HEK293 (cell line): ENCODE measurements at regions not wholly inside any gene's neighbourhood (a gene's known extent, or its start where the extent isn't known, plus 50 kb on each side); places are given as distances from the start of the nearest gene placed in this dataset.

Experiments
- CTCF ChIA-PET: fragments of 350-600 bp; formaldehyde crosslinking; extraction: SDS; loops from one replicate; lab custom pipeline; 2021; ENCODE audit warnings: antibody characterized with exemption; lab: Yijun Ruan, JAX
- POLR2A ChIA-PET: fragments of 300-600 bp; formaldehyde crosslinking; extraction: SDS; loops from one replicate; lab custom pipeline; 2020; ENCODE audit warnings: antibody characterized with exemption, inconsistent platforms; lab: Yijun Ruan, JAX
- H3K27ac ChIP-seq: fragments of 200-500 bp; sonication (Bioruptor generic); 2 replicates; pipeline ENCODE4 v1.5.1; 2014; ENCODE audit warnings: low read depth, low read length, control low read depth, inconsistent platforms; ENCODE audit errors: extremely low read depth
- H3K36me3 ChIP-seq, 2 experiments: fragments of 200-500 bp in 1 of 2; sonication (Bioruptor generic) in 1 of 2; 1 replicate in 1 of 2; 2 replicates in 1 of 2; pipeline ENCODE4 v1.5.1; 2014 to 2017; ENCODE audit warnings: inconsistent platforms in 2 of 2, low read length in 2 of 2; ENCODE audit not compliant: control insufficient read depth in 2 of 2, insufficient read depth in 1 of 2
- H3K4me1 ChIP-seq: fragments of 200-500 bp; sonication (Bioruptor generic); 2 replicates; pipeline ENCODE4 v1.5.1; 2014; ENCODE audit warnings: mild to moderate bottlenecking, low read length, inconsistent platforms; ENCODE audit not compliant: control insufficient read depth, insufficient read depth
- H3K4me3 ChIP-seq: 2 replicates; pipeline ENCODE4 v1.5.1; 2011; ENCODE audit warnings: low read depth, mild to moderate bottlenecking, control low read depth, low read length, moderate library complexity
- H3K9me3 ChIP-seq: fragments of 200-500 bp; sonication (Bioruptor generic); 2 replicates; pipeline ENCODE4 v1.5.1; 2014; ENCODE audit warnings: low read depth, low read length, inconsistent platforms; ENCODE audit not compliant: control insufficient read depth, insufficient read depth
- GLI2 ChIP-seq: fragments of 450-650 bp; formaldehyde crosslinking; IDR thresholded peaks from 2 replicates; pipeline ENCODE4; 2017; ENCODE audit warnings: missing biosample characterization, missing genetic modification characterization, low read depth, borderline replicate concordance
- RBAK ChIP-seq: fragments of 450-650 bp; formaldehyde crosslinking; IDR thresholded peaks from 2 replicates; pipeline ENCODE4 v1.5.1; 2016; ENCODE audit warnings: missing biosample characterization, missing genetic modification characterization
- ZNF174 ChIP-seq: fragments of 450-650 bp; formaldehyde crosslinking; IDR thresholded peaks from 2 replicates; pipeline ENCODE4 v1.5.0; 2017; ENCODE audit warnings: missing biosample characterization, mild to moderate bottlenecking, missing genetic modification characterization
- ZNF19 ChIP-seq: fragments of 450-650 bp; formaldehyde crosslinking; IDR thresholded peaks from 2 replicates; pipeline ENCODE4; 2016; ENCODE audit warnings: missing biosample characterization, missing genetic modification characterization, low read depth
- ZNF341 ChIP-seq: fragments of 450-650 bp; formaldehyde crosslinking; IDR thresholded peaks from 2 replicates; pipeline ENCODE4; 2016; ENCODE audit warnings: low read depth, missing biosample characterization, missing genetic modification characterization
- ZNF416 ChIP-seq: fragments of 450-650 bp; formaldehyde crosslinking; IDR thresholded peaks from 2 replicates; pipeline ENCODE4 v1.5.1; 2016; ENCODE audit warnings: missing biosample characterization, missing genetic modification characterization
- ZNF48 ChIP-seq: fragments of 450-650 bp; formaldehyde crosslinking; IDR thresholded peaks from 2 replicates; pipeline ENCODE4 v1.5.1; 2016; ENCODE audit warnings: missing biosample characterization, missing genetic modification characterization
- ZNF561 ChIP-seq: fragments of 450-650 bp; IDR thresholded peaks from 2 replicates; pipeline ENCODE4 v1.5.1; 2018; ENCODE audit warnings: missing biosample characterization, missing genetic modification characterization, borderline replicate concordance
- ZNF600 ChIP-seq: fragments of 450-650 bp; formaldehyde crosslinking; IDR thresholded peaks from 2 replicates; pipeline ENCODE4 v1.5.1; 2016; ENCODE audit warnings: missing biosample characterization, missing genetic modification characterization
- ZNF654 ChIP-seq: fragments of 450-650 bp; formaldehyde crosslinking; IDR thresholded peaks from 2 replicates; pipeline ENCODE4 v1.5.1; 2016; ENCODE audit warnings: low read depth, missing biosample characterization, missing genetic modification characterization
- ZNF707 ChIP-seq: fragments of 450-650 bp; formaldehyde crosslinking; IDR thresholded peaks from 2 replicates; pipeline ENCODE4 v1.5.1; 2016; ENCODE audit warnings: missing biosample characterization, missing genetic modification characterization
- ZNF791 ChIP-seq: fragments of 450-650 bp; formaldehyde crosslinking; IDR thresholded peaks from 2 replicates; pipeline ENCODE4 v1.5.1; 2016; ENCODE audit warnings: missing biosample characterization, missing genetic modification characterization
- ZSCAN23 ChIP-seq: fragments of 450-650 bp; formaldehyde crosslinking; IDR thresholded peaks from 2 replicates; pipeline ENCODE4 v1.5.1; 2016; ENCODE audit warnings: missing biosample characterization, missing genetic modification characterization
- ZSCAN30 ChIP-seq: fragments of 450-650 bp; IDR thresholded peaks from 2 replicates; pipeline ENCODE4 v1.5.1; 2018; ENCODE audit warnings: missing biosample characterization, mild to moderate bottlenecking, missing genetic modification characterization, moderate library complexity
- TF ChIP-seq, protein P1 (sequence below): fragments of 450-650 bp; formaldehyde crosslinking; IDR thresholded peaks from 2 replicates; pipeline ENCODE4 v1.5.1; 2016; ENCODE audit warnings: missing biosample characterization, missing genetic modification characterization
- TF ChIP-seq, protein P2 (sequence below): fragments of 450-650 bp; formaldehyde crosslinking; IDR thresholded peaks from 2 replicates; pipeline ENCODE4; 2016; ENCODE audit warnings: missing biosample characterization, missing genetic modification characterization
- TF ChIP-seq, protein P3 (sequence below): fragments of 450-650 bp; formaldehyde crosslinking; conservative IDR thresholded peaks from 2 replicates; pipeline ENCODE4 v1.5.1; 2016; ENCODE audit warnings: low read depth, missing biosample characterization, missing genetic modification characterization
- TF ChIP-seq, protein P4 (sequence below): IDR thresholded peaks from 2 replicates; pipeline ENCODE4 v1.6.1; 2011; ENCODE audit warnings: mild to moderate bottlenecking, low read depth, low read length, borderline replicate concordance
- TF ChIP-seq, protein P5 (sequence below): fragments of 450-650 bp; formaldehyde crosslinking; IDR thresholded peaks from 2 replicates; pipeline ENCODE4 v1.5.1; 2016; ENCODE audit warnings: missing biosample characterization, missing genetic modification characterization
- TF ChIP-seq, protein P6 (sequence below): fragments of 450-650 bp; formaldehyde crosslinking; IDR thresholded peaks from 2 replicates; pipeline ENCODE4 v1.5.1; 2017; ENCODE audit warnings: missing biosample characterization, missing genetic modification characterization
- TF ChIP-seq, protein P7 (sequence below): fragments of 450-650 bp; formaldehyde crosslinking; IDR thresholded peaks from 2 replicates; pipeline ENCODE4 v1.5.1; 2016; ENCODE audit warnings: missing biosample characterization, missing genetic modification characterization

DNA sequence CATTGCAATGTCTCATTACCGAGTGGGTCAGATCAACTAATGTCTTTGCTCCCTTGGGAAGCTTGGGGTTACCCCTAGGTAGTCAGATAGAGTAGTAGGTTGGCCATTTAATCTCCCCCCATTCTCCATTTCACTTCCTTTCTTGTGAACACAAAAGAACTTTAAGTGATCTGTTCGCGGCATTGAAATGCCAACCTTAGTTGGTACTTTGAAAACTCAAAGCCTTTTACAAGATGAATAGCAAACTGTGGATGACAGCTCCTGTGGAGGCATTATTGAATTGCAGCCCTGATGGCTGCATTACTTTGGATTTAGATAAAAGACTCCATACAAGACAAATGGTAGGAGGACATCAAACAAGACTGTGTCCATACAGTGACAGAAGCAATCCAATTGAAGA is 469.1 kb downstream of the GBA3 start:
- ChIA-PET CTCF (no interaction called here), POLR2A (no interaction called here)
- Histone ChIP-seq H3K4me3 (no peak overlapping the region), H3K9me3 (no peaks in the 10 kb centered on the region), H3K36me3 (no peaks in the 10 kb centered on the region), H3K27ac (no peak overlapping the region), H3K4me1 (no peaks in the 10 kb centered on the region)
- TF ChIP-seq ZNF791 (tag by site-specific recombination) (no peak), ZNF19 (no peak), ZNF561 (tag by site-specific recombination) (no peak), ZNF416 (tag by site-specific recombination) (no peak), ZNF707 (no peak), RBAK (no peak)
- TF ChIP-seq, protein P1, sequence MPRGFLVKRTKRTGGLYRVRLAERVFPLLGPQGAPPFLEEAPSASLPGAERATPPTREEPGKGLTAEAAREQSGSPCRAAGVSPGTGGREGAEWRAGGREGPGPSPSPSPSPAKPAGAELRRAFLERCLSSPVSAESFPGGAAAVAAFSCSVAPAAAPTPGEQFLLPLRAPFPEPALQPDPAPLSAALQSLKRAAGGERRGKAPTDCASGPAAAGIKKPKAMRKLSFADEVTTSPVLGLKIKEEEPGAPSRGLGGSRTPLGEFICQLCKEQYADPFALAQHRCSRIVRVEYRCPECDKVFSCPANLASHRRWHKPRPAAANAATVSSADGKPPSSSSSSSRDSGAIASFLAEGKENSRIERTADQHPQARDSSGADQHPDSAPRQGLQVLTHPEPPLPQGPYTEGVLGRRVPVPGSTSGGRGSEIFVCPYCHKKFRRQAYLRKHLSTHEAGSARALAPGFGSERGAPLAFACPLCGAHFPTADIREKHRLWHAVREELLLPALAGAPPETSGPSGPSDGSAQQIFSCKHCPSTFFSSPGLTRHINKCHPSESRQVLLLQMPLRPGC (tag by site-specific recombination), result no peak

DNA sequence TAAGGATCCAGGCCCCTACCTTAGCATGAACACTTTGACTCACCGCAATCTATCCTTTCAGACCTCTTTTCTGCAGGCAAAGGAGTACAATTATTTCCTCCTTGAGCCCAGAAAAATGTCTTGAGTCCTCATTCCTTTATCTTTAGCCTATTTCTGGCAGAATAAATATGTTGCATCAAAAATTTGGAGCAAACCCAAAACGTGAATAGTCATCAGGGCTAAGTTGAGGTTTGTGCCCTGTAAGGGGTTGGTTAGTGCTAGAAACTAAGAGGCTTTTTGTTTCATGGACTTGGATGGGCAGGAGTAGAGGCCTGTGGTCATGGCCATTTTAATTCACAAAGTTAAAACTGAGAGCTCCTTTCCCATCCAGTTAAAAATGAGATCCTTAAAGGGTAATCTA is 460.3 kb downstream of the GBA3 start:
- Histone ChIP-seq H3K36me3 (no peaks in the 10 kb centered on the region), H3K4me1 (no peaks in the 10 kb centered on the region), H3K27ac (no peak overlapping the region), H3K4me3 (no peak overlapping the region), H3K9me3 (no peaks in the 10 kb centered on the region)
- CTCF ChIA-PET, result no interaction called here
- POLR2A ChIA-PET, result no interaction called here
- TF ChIP-seq RBAK (no peak), GLI2 (tag by site-specific recombination) (no peak), ZNF48 (tag by site-specific recombination) (no peak), ZNF174 (tag by site-specific recombination) (no peak), ZSCAN23 (no peak), ZNF654 (no peak), ZSCAN30 (no peak), ZNF600 (tag by site-specific recombination) (no peak), ZNF341 (tag by site-specific recombination) (no peak)
- TF ChIP-seq, protein P2, sequence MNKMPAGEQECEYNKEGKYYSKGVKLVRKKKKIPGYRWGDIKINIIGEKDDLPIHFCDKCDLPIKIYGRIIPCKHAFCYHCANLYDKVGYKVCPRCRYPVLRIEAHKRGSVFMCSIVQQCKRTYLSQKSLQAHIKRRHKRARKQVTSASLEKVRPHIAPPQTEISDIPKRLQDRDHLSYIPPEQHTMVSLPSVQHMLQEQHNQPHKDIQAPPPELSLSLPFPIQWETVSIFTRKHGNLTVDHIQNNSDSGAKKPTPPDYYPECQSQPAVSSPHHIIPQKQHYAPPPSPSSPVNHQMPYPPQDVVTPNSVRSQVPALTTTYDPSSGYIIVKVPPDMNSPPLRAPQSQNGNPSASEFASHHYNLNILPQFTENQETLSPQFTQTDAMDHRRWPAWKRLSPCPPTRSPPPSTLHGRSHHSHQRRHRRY (tag by site-specific recombination), result no peak
- TF ChIP-seq, protein P3, sequence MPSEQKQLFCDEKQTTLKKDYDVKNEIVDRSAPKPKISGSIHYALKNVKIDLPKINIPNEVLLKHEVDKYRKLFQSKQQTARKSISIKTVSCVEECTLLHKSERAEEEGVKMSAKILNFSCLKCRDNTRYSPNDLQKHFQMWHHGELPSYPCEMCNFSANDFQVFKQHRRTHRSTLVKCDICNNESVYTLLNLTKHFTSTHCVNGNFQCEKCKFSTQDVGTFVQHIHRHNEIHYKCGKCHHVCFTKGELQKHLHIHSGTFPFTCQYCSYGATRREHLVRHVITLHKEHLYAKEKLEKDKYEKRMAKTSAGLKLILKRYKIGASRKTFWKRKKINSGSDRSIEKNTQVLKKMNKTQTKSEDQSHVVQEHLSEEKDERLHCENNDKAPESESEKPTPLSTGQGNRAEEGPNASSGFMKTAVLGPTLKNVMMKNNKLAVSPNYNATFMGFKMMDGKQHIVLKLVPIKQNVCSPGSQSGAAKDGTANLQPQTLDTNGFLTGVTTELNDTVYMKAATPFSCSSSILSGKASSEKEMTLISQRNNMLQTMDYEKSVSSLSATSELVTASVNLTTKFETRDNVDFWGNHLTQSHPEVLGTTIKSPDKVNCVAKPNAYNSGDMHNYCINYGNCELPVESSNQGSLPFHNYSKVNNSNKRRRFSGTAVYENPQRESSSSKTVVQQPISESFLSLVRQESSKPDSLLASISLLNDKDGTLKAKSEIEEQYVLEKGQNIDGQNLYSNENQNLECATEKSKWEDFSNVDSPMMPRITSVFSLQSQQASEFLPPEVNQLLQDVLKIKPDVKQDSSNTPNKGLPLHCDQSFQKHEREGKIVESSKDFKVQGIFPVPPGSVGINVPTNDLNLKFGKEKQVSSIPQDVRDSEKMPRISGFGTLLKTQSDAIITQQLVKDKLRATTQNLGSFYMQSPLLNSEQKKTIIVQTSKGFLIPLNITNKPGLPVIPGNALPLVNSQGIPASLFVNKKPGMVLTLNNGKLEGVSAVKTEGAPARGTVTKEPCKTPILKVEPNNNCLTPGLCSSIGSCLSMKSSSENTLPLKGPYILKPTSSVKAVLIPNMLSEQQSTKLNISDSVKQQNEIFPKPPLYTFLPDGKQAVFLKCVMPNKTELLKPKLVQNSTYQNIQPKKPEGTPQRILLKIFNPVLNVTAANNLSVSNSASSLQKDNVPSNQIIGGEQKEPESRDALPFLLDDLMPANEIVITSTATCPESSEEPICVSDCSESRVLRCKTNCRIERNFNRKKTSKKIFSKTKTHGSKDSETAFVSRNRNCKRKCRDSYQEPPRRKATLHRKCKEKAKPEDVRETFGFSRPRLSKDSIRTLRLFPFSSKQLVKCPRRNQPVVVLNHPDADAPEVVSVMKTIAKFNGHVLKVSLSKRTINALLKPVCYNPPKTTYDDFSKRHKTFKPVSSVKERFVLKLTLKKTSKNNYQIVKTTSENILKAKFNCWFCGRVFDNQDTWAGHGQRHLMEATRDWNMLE (tag by site-specific recombination), result no peak
- TF ChIP-seq, protein P4, sequence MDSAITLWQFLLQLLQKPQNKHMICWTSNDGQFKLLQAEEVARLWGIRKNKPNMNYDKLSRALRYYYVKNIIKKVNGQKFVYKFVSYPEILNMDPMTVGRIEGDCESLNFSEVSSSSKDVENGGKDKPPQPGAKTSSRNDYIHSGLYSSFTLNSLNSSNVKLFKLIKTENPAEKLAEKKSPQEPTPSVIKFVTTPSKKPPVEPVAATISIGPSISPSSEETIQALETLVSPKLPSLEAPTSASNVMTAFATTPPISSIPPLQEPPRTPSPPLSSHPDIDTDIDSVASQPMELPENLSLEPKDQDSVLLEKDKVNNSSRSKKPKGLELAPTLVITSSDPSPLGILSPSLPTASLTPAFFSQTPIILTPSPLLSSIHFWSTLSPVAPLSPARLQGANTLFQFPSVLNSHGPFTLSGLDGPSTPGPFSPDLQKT, result no peak
- TF ChIP-seq, protein P5, sequence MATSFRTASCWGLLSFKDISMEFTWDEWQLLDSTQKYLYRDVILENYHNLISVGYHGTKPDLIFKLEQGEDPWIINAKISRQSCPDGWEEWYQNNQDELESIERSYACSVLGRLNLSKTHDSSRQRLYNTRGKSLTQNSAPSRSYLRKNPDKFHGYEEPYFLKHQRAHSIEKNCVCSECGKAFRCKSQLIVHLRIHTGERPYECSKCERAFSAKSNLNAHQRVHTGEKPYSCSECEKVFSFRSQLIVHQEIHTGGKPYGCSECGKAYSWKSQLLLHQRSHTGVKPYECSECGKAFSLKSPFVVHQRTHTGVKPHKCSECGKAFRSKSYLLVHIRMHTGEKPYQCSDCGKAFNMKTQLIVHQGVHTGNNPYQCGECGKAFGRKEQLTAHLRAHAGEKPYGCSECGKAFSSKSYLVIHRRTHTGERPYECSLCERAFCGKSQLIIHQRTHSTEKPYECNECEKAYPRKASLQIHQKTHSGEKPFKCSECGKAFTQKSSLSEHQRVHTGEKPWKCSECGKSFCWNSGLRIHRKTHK (tag by site-specific recombination), result no peak
- TF ChIP-seq, protein P6, sequence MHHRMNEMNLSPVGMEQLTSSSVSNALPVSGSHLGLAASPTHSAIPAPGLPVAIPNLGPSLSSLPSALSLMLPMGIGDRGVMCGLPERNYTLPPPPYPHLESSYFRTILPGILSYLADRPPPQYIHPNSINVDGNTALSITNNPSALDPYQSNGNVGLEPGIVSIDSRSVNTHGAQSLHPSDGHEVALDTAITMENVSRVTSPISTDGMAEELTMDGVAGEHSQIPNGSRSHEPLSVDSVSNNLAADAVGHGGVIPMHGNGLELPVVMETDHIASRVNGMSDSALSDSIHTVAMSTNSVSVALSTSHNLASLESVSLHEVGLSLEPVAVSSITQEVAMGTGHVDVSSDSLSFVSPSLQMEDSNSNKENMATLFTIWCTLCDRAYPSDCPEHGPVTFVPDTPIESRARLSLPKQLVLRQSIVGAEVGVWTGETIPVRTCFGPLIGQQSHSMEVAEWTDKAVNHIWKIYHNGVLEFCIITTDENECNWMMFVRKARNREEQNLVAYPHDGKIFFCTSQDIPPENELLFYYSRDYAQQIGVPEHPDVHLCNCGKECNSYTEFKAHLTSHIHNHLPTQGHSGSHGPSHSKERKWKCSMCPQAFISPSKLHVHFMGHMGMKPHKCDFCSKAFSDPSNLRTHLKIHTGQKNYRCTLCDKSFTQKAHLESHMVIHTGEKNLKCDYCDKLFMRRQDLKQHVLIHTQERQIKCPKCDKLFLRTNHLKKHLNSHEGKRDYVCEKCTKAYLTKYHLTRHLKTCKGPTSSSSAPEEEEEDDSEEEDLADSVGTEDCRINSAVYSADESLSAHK (tag by site-specific recombination), result no peak
- TF ChIP-seq, protein P7, sequence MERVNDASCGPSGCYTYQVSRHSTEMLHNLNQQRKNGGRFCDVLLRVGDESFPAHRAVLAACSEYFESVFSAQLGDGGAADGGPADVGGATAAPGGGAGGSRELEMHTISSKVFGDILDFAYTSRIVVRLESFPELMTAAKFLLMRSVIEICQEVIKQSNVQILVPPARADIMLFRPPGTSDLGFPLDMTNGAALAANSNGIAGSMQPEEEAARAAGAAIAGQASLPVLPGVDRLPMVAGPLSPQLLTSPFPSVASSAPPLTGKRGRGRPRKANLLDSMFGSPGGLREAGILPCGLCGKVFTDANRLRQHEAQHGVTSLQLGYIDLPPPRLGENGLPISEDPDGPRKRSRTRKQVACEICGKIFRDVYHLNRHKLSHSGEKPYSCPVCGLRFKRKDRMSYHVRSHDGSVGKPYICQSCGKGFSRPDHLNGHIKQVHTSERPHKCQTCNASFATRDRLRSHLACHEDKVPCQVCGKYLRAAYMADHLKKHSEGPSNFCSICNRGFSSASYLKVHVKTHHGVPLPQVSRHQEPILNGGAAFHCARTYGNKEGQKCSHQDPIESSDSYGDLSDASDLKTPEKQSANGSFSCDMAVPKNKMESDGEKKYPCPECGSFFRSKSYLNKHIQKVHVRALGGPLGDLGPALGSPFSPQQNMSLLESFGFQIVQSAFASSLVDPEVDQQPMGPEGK (tag by site-specific recombination), result no peak
